Activated B cell treated with CpG ODN at 0.5 μM for 24 hours (primary cell): ENCODE measurements at regions not wholly inside any gene's neighbourhood (a gene's known extent, or its start where the extent isn't known, plus 50 kb on each side); places are given as distances from the start of the nearest gene placed in this dataset.

Experiments used
- ATAC-seq: fragments of 200-7000 bp; cut with Tn5 transposase; one replicate; pipeline ENCODE4 v1.10.0; 2021; ENCODE audit warnings: low read depth, mild to moderate bottlenecking, moderate library complexity
- CTCF ChIA-PET: fragments of 350-600 bp; sonication (Branson Sonifier 250); formaldehyde crosslinking; loops from one replicate; lab custom pipeline; 2021; ENCODE audit warnings: antibody characterized with exemption; lab: Charles Lee
- POLR2A ChIA-PET: fragments of 350-600 bp; sonication (Branson Sonifier 250); formaldehyde crosslinking; loops from one replicate; lab custom pipeline; 2021; ENCODE audit warnings: antibody characterized with exemption; lab: Charles Lee
- DNase-seq: peaks from one replicate; pipeline ENCODE4 v3.0.0; 2022
- H3K27ac Mint-ChIP-seq: one replicate; pipeline ENCODE4 v1.8.0; 2020; ENCODE audit warnings: mixed read lengths
- H3K27me3 Mint-ChIP-seq: one replicate; pipeline ENCODE4 v1.8.0; 2021; ENCODE audit warnings: mixed read lengths
- H3K36me3 Mint-ChIP-seq: one replicate; pipeline ENCODE4 v1.8.0; 2021; ENCODE audit warnings: low read depth, mixed read lengths
- H3K4me1 Mint-ChIP-seq: one replicate; pipeline ENCODE4 v1.8.0; 2021; ENCODE audit warnings: mixed read lengths
- H3K4me3 Mint-ChIP-seq: one replicate; pipeline ENCODE4 v1.8.0; 2020; ENCODE audit warnings: mild to moderate bottlenecking, mixed read lengths
- H3K9me3 Mint-ChIP-seq: one replicate; pipeline ENCODE4 v1.8.0; 2020; ENCODE audit warnings: mixed read lengths
- CTCF ChIP-seq: fragments of 200-600 bp; IDR thresholded peaks from one replicate; pipeline ENCODE4 v1.8.0; 2022; ENCODE audit warnings: antibody characterized with exemption, mild to moderate bottlenecking
- intact Hi-C: fragments of 100-400 bp; cut with micrococcal nuclease; formaldehyde crosslinking; loops from one replicate; pipeline ENCODE4 v1.15.1; 2024

- intact Hi-C loops = loop anchor here (5.0 to 10.0 kb wide), 5 partner anchors 77 to 1123 kb away; partner anchors contain the start of genes LBX1, NKX2-3 and PAX2
- peak; percentile 45 for ATAC-seq
- H3K4me3 Mint-ChIP-seq = peak overlapping the region; percentile 70
- H3K9me3 Mint-ChIP-seq = peaks cover 2% of the 10 kb centered on the region
- H3K27me3 Mint-ChIP-seq = peaks cover 63% of the 10 kb centered on the region
- no peaks in the 10 kb centered on the region for H3K36me3 Mint-ChIP-seq
- DNase-seq = no peak
- H3K4me1 Mint-ChIP-seq = peaks cover 26% of the 10 kb centered on the region
- TF ChIP-seq CTCF = no peak
- H3K27ac Mint-ChIP-seq = no peak overlapping the region
- ChIA-PET POLR2A (no interaction called here), CTCF (no interaction called here)
These were observed 90.5 kb upstream of the PAX2 start for GRCh38 chr10:100654782-100655325.

GRCh38 chr10:100655326-100655759 lies 90.0 kb upstream of the PAX2 start:
- POLR2A ChIA-PET = no interaction called here

GRCh38 chr10:100655760-100656421 lies 89.5 kb upstream of the PAX2 start:
- H3K4me1 Mint-ChIP-seq = peaks cover 26% of the 10 kb centered on the region
- no peaks in the 10 kb centered on the region for H3K36me3 Mint-ChIP-seq
- TF ChIP-seq CTCF = no peak
- intact Hi-C loops = loop anchor here (5.0 to 10.0 kb wide), 4 partner anchors 76 to 1124 kb away; partner anchors contain the start of genes LBX1 and NKX2-3
- H3K9me3 Mint-ChIP-seq = peaks cover 2% of the 10 kb centered on the region
- ATAC-seq (no peak), DNase-seq (no peak)
- H3K4me3 Mint-ChIP-seq = peak overlapping the region; percentile 64
- H3K27me3 Mint-ChIP-seq = peaks cover 65% of the 10 kb centered on the region
- CTCF ChIA-PET = no interaction called here
- H3K27ac Mint-ChIP-seq = no peak overlapping the region
- POLR2A ChIA-PET = no interaction called here

More at GRCh38 chr10:100655326-100655759, 90.0 kb upstream of the PAX2 start:
- ATAC-seq = no peak
- TF ChIP-seq CTCF = no peak
- CTCF ChIA-PET = no interaction called here
- Mint-ChIP-seq H3K27me3 (peaks cover 64% of the 10 kb centered on the region), H3K4me1 (peaks cover 26% of the 10 kb centered on the region), H3K4me3 (peak overlapping the region; percentile 64), H3K27ac (no peak overlapping the region), H3K9me3 (peaks cover 2% of the 10 kb centered on the region), H3K36me3 (no peaks in the 10 kb centered on the region)
- DNase-seq = no peak
- intact Hi-C loops = loop anchor here (5.0 to 10.0 kb wide), 4 partner anchors 77 to 1123 kb away; partner anchors contain the start of genes LBX1 and NKX2-3

GRCh38 chr10:100656454-100656853 lies 88.9 kb upstream of the PAX2 start:
- DNase-seq (no peak), ATAC-seq (no peak)
- Mint-ChIP-seq H3K4me1 (peaks cover 26% of the 10 kb centered on the region), H3K27me3 (peaks cover 68% of the 10 kb centered on the region), H3K9me3 (peaks cover 2% of the 10 kb centered on the region), H3K36me3 (no peaks in the 10 kb centered on the region), H3K4me3 (no peak overlapping the region), H3K27ac (no peak overlapping the region)
- intact Hi-C loops = loop anchor here (5.0 to 10.0 kb wide), 4 partner anchors 76 to 1124 kb away; partner anchors contain the start of genes LBX1 and NKX2-3
- no peak for TF ChIP-seq CTCF
- ChIA-PET POLR2A (interaction anchor here (0.9 kb wide), 1 partner anchor 13 kb away, joined by 3 read pairs; no protein-coding TSS in a partner anchor), CTCF (no interaction called here)

- H3K27ac Mint-ChIP-seq = no peak overlapping the region
- H3K4me1 Mint-ChIP-seq = peaks cover 26% of the 10 kb centered on the region
- H3K27me3 Mint-ChIP-seq = peaks cover 70% of the 10 kb centered on the region
- H3K36me3 Mint-ChIP-seq = no peaks in the 10 kb centered on the region
- TF ChIP-seq CTCF = no peak
- ChIA-PET POLR2A (no interaction called here), CTCF (no interaction called here)
- H3K4me3 Mint-ChIP-seq = no peak overlapping the region
- no peak for ATAC-seq
- DNase-seq = no peak
- peaks cover 2% of the 10 kb centered on the region for H3K9me3 Mint-ChIP-seq
- intact Hi-C loops = loop anchor here (5.0 to 10.0 kb wide), 4 partner anchors 74 to 1126 kb away; partner anchors contain the start of genes LBX1 and NKX2-3
These were observed 87.1 kb upstream of the PAX2 start for GRCh38 chr10:100658269-100658668.
